Mesothelial cell of epicardium (in vitro differentiated cells): ENCODE measurements at regions not wholly inside any gene's neighbourhood (a gene's known extent, or its start where the extent isn't known, plus 50 kb on each side); places are given as distances from the start of the nearest gene placed in this dataset.
A peak's percentile ranks its signal among the peaks of the same experiment; 100 is the strongest.

Experiments
- DNase-seq, 2 experiments: peaks; one replicate each; pipeline ENCODE4 v3.0.0; 2021; ENCODE audit warnings: low spot score in 2 of 2; ENCODE audit not compliant: unreplicated experiment in 2 of 2
- H3K27ac Mint-ChIP-seq: 2 replicates; pipeline ENCODE4 v1.8.0; 2021; ENCODE audit warnings: mixed read lengths
- H3K27me3 Mint-ChIP-seq: 2 replicates; pipeline ENCODE4 v1.8.0; 2021; ENCODE audit warnings: low read depth, mixed read lengths
- H3K36me3 Mint-ChIP-seq: 2 replicates; pipeline ENCODE4 v1.8.0; 2021; ENCODE audit warnings: mixed read lengths
- H3K4me1 Mint-ChIP-seq: 2 replicates; pipeline ENCODE4 v1.8.0; 2021; ENCODE audit warnings: mixed read lengths
- H3K4me3 Mint-ChIP-seq: 2 replicates; pipeline ENCODE4 v1.8.0; 2021; ENCODE audit warnings: mild to moderate bottlenecking, moderate library complexity, mixed read lengths
- H3K9me3 Mint-ChIP-seq: 2 replicates; pipeline ENCODE4 v1.8.0; 2021; ENCODE audit warnings: mixed read lengths
- TF ChIP-seq, protein P1 (sequence below): fragments of 200-600 bp; sonication (generic); IDR thresholded peaks from one replicate; pipeline ENCODE4 v1.5.0; 2021; ENCODE audit warnings: antibody characterized with exemption; ENCODE audit not compliant: unreplicated experiment

DNA sequence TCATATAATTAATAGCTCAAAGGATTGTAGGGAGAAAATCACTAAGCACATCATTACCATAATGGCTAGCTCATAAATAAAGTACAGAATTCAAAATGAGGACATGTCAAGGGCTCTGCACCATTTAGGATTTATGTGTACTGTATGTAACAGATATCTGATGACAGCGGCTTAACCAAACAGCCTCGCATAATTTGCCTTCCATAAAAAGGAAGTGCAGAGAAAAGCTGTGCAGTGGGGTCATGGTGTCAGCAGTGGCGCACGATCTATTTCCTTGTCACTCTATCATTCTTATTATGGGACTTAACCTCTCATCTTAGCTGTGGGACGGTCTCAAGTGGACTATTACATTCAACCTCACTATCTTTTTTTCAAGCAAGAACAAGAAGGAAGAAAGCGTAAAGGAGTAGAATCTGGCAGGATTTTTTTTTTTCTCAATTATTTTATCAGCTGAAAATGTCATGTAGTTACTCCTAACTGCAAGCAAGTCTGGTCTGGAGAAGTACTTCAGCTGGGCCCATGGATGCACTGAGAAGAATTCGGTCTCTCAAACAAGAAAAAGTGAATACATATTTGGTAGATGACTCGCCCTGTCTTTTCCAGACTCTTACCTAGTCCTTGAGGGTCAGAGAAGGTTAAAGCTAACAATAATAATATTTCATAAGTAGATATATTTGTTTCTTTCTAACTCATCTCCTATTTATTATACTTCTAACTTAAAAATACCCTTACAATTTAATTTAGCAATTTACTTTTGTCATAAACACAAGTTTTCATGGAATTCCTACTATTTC is 94.6 kb downstream of the COX18 start:
- Mint-ChIP-seq H3K4me3 (no peak overlapping the region), H3K4me1 (peaks cover 9% of the 10 kb centered on the region), H3K27ac (peak overlapping the region; percentile 9)

DNA sequence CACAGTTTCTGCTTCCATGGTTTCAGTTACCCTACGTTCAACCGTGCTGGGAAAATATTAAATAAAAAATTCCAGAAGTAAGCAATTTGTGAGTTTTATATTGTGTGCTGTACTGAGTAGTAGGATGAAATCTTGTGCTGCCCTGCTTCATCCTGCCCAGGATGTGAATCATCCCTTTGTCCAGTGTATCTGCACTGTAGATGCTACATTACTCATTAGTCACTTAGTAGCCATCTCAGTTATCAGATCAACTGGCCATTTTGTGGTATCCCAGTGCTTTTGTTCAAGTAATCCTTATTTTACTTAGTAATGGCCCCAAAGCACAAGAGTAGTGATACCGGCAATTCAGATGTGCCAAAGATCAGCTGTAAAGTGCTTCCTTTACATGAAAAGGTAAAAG is 97.9 kb downstream of the COX18 start:
- H3K9me3 Mint-ChIP-seq = peaks cover 9% of the 10 kb centered on the region
- TF ChIP-seq, protein P1, sequence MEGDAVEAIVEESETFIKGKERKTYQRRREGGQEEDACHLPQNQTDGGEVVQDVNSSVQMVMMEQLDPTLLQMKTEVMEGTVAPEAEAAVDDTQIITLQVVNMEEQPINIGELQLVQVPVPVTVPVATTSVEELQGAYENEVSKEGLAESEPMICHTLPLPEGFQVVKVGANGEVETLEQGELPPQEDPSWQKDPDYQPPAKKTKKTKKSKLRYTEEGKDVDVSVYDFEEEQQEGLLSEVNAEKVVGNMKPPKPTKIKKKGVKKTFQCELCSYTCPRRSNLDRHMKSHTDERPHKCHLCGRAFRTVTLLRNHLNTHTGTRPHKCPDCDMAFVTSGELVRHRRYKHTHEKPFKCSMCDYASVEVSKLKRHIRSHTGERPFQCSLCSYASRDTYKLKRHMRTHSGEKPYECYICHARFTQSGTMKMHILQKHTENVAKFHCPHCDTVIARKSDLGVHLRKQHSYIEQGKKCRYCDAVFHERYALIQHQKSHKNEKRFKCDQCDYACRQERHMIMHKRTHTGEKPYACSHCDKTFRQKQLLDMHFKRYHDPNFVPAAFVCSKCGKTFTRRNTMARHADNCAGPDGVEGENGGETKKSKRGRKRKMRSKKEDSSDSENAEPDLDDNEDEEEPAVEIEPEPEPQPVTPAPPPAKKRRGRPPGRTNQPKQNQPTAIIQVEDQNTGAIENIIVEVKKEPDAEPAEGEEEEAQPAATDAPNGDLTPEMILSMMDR = no peak
- no peak for DNase-seq
- no peak overlapping the region for H3K4me3 Mint-ChIP-seq
- no peak overlapping the region for H3K27ac Mint-ChIP-seq
- peaks cover 9% of the 10 kb centered on the region for H3K4me1 Mint-ChIP-seq
- H3K27me3 Mint-ChIP-seq = peaks cover 8% of the 10 kb centered on the region
- no peaks in the 10 kb centered on the region for H3K36me3 Mint-ChIP-seq

More for the DNA sequence above, 94.6 kb downstream of the COX18 start:
- DNase-seq = no peak
- H3K27me3 Mint-ChIP-seq = peaks cover 17% of the 10 kb centered on the region
- H3K36me3 Mint-ChIP-seq = no peaks in the 10 kb centered on the region
- peaks cover 11% of the 10 kb centered on the region for H3K9me3 Mint-ChIP-seq
- TF ChIP-seq, protein P1 = no peak

DNA sequence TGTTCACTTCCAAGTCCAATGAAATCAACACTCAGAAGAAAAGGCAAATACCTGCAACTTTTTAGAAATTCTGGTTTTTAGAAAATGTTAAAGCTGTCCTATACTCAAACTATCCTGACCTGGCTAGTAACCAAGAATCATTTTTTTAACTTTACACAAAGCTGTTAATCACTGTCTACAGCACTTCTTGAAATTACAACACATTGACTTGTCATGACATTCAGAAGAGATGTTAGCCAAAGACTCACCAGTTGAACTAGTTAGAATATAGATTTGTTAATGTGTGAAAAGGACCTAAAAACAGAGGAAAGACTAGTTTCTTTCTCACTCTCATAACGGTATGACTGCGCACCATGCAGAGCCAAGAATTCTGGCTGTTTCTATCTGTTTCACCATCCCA is 98.8 kb downstream of the COX18 start:
- peaks cover 9% of the 10 kb centered on the region for H3K9me3 Mint-ChIP-seq
- TF ChIP-seq, protein P1 = no peak
- peaks cover 9% of the 10 kb centered on the region for H3K4me1 Mint-ChIP-seq
- peaks cover 8% of the 10 kb centered on the region for H3K27me3 Mint-ChIP-seq
- H3K27ac Mint-ChIP-seq = no peak overlapping the region
- H3K36me3 Mint-ChIP-seq = no peaks in the 10 kb centered on the region
- no peak for DNase-seq
- H3K4me3 Mint-ChIP-seq = no peak overlapping the region

DNA sequence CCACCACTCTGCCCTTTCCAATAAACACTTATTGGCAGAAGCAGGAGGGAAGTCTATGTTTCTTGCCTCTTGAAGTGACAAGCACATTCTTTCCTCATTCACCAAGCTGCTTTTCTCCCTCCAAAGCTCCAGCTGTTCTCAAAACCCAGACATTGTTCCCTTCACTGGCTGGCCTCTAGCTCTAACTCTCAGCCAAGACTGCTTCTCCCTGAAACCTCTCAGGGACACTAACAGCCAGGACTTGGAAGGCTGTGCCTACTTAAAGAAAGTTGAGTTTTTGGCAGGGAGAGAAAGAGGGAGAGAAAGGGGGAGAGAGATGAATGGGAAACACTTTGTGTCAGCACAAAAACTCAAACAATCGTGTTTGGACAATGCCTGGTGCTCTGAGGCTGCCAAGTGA is 99.5 kb downstream of the COX18 start:
- TF ChIP-seq, protein P1 = no peak
- H3K9me3 Mint-ChIP-seq = peaks cover 9% of the 10 kb centered on the region
- H3K4me1 Mint-ChIP-seq = peaks cover 5% of the 10 kb centered on the region
- H3K36me3 Mint-ChIP-seq = no peaks in the 10 kb centered on the region
- H3K27me3 Mint-ChIP-seq = peaks cover 8% of the 10 kb centered on the region
- no peak overlapping the region for H3K27ac Mint-ChIP-seq
- DNase-seq = no peak
- no peak overlapping the region for H3K4me3 Mint-ChIP-seq

DNA sequence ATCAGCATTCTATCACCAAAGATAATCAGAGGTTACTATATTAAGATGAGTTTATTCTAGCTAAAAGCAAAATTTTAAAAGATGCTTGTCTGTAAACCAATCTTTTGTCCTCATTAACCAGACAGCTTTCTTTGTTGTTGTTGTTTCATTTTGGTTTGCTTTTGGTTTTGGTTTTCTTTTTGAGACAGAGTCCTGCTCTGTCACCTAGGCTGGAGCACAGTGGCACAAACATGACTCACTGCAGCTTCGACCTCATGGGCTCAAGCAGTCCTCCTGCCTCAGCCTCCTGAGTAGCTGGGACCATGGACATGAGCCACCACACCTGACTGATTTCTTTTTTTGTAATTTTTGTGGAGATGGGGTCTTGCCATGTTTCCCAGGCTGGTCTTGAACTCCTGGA is 102.9 kb downstream of the COX18 start:
- TF ChIP-seq, protein P1 = no peak
- H3K4me1 Mint-ChIP-seq = no peaks in the 10 kb centered on the region
- no peak for DNase-seq
- H3K27ac Mint-ChIP-seq = no peak overlapping the region
- H3K4me3 Mint-ChIP-seq = no peak overlapping the region
- H3K27me3 Mint-ChIP-seq = peaks cover 8% of the 10 kb centered on the region
- no peaks in the 10 kb centered on the region for H3K36me3 Mint-ChIP-seq
- peaks cover 22% of the 10 kb centered on the region for H3K9me3 Mint-ChIP-seq

DNA sequence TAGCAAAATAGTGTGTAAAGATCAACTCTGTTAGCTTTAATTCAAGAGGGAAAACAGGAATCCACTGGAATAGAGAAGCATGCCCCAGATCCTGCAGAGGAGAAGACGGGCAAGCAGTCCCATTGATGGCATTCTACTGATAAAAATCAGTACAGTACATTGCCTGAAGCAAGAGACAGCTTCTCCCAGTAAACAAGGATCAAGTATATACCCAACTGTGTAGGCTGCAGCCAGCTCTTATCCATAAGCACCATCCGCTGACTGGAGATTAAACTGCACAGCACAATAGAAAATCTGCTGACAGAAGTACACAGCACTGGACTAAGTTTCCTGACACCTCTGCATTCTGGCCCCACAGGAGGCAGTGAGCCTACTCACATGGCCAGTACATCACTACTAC is 110.1 kb downstream of the COX18 start:
- H3K4me3 Mint-ChIP-seq = no peak overlapping the region
- no peak overlapping the region for H3K27ac Mint-ChIP-seq
- H3K4me1 Mint-ChIP-seq = no peaks in the 10 kb centered on the region
- H3K9me3 Mint-ChIP-seq = peaks cover 40% of the 10 kb centered on the region
- no peaks in the 10 kb centered on the region for H3K27me3 Mint-ChIP-seq
- no peak for DNase-seq
- H3K36me3 Mint-ChIP-seq = peaks cover 2% of the 10 kb centered on the region
- TF ChIP-seq, protein P1 = no peak
